HEK293T (cell line): ENCODE measurements at regions not wholly inside any gene's neighbourhood (a gene's known extent, or its start where the extent isn't known, plus 50 kb on each side); places are given as distances from the start of the nearest gene placed in this dataset.

Source experiments
- CTCF ChIA-PET: fragments of 350-600 bp; formaldehyde crosslinking; extraction: SDS; loops from one replicate; lab custom pipeline; 2021; ENCODE audit warnings: antibody characterized with exemption, inconsistent platforms; lab: Yijun Ruan, JAX
- POLR2A ChIA-PET: fragments of 350-600 bp; formaldehyde crosslinking; extraction: SDS; loops from one replicate; lab custom pipeline; 2020; ENCODE audit warnings: antibody characterized with exemption, inconsistent platforms; lab: Yijun Ruan, JAX
- DNase-seq: peaks from one replicate; pipeline ENCODE4 v3.0.0; 2012; ENCODE audit warnings: mixed read lengths; ENCODE audit errors: extremely low spot score
- ARNT ChIP-seq: fragments of 450-650 bp; IDR thresholded peaks from 2 replicates; pipeline ENCODE4 v1.6.1; 2017; ENCODE audit warnings: mild to moderate bottlenecking
- BHLHE40 ChIP-seq: fragments of 450-650 bp; IDR thresholded peaks from 2 replicates; pipeline ENCODE4 v1.6.1; 2016; ENCODE audit warnings: mild to moderate bottlenecking, moderate library complexity, borderline replicate concordance
- CTBP1 ChIP-seq: fragments of 450-650 bp; IDR thresholded peaks from 2 replicates; pipeline ENCODE4 v1.6.1; 2016; ENCODE audit warnings: borderline replicate concordance
- ELF4 ChIP-seq: fragments of 450-650 bp; IDR thresholded peaks from 2 replicates; pipeline ENCODE4 v1.6.1; 2017; ENCODE audit warnings: antibody characterized with exemption
- FOXA1 ChIP-seq: fragments of 450-650 bp; IDR thresholded peaks from 2 replicates; pipeline ENCODE4 v1.6.1; 2016; ENCODE audit warnings: mild to moderate bottlenecking
- FOXK2 ChIP-seq: fragments of 450-650 bp; IDR thresholded peaks from 2 replicates; pipeline ENCODE4 v1.6.1; 2016; ENCODE audit warnings: mild to moderate bottlenecking
- FOXM1 ChIP-seq: fragments of 450-650 bp; IDR thresholded peaks from 2 replicates; pipeline ENCODE4 v1.6.1; 2017; ENCODE audit warnings: mild to moderate bottlenecking, borderline replicate concordance
- HDGF ChIP-seq: fragments of 450-650 bp; IDR thresholded peaks from 2 replicates; pipeline ENCODE4 v1.6.1; 2017; ENCODE audit warnings: antibody characterized with exemption, borderline replicate concordance
- L3MBTL2 ChIP-seq: fragments of 450-650 bp; conservative IDR thresholded peaks from 2 replicates; pipeline ENCODE4 v1.6.1; 2016; ENCODE audit warnings: mild to moderate bottlenecking
- LEF1 ChIP-seq: fragments of 450-650 bp; IDR thresholded peaks from 2 replicates; pipeline ENCODE4 v1.6.1; 2017; ENCODE audit warnings: mild to moderate bottlenecking, borderline replicate concordance
- NFRKB ChIP-seq: fragments of 450-650 bp; IDR thresholded peaks from 2 replicates; pipeline ENCODE4 v1.6.1; 2016; ENCODE audit warnings: mild to moderate bottlenecking, moderate library complexity
- PKNOX1 ChIP-seq: fragments of 450-650 bp; IDR thresholded peaks from 2 replicates; pipeline ENCODE4 v1.6.1; 2016
- SP1 ChIP-seq: fragments of 450-650 bp; IDR thresholded peaks from 2 replicates; pipeline ENCODE4 v1.6.1; 2017
- SUZ12 ChIP-seq: fragments of 450-650 bp; IDR thresholded peaks from 2 replicates; pipeline ENCODE4 v1.6.1; 2016; ENCODE audit warnings: mild to moderate bottlenecking
- TARDBP ChIP-seq: fragments of 450-650 bp; IDR thresholded peaks from 2 replicates; pipeline ENCODE4 v1.6.1; 2016
- ZNF384 ChIP-seq: fragments of 450-650 bp; IDR thresholded peaks from 2 replicates; pipeline ENCODE4 v1.6.1; 2016

DNA sequence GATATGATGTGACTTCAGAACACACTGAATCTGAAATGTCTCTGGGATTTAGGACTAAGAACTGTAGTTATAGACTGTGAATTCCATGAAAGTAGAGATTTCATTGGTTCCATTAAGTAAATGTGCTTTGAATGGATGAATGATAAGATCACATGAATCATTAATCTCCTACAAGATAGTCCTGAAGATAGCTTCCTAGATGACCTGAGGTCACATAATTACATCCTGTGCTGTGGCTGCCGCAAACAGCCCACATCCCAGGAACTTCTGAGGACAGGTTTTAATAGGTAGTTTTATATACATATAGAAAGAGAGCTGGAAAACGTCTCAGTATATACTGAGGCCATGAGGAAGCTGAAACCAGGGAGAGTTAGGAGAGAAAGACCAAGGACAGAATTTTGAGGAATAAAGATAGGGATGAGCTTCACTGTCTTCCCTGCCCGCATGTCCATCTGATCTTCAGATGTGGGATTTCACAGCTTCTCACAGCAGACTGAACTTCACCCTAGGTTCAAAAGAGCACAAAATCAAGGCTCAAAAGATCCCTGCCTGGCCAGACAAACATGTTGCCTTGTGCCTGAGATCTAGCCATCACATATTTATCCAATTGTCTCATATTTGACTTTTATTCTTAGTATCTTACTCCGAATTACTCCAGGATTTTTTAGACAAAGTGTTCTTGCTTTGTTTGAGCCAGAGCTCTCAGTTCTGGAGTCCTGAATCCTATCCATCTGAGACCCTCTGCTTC lies 188.2 kb downstream of the IRS1 start:
- ChIA-PET CTCF (interaction anchor here (1.0 kb wide), 1 partner anchor 9 kb away, joined by 3 read pairs; no protein-coding TSS in a partner anchor), POLR2A (no interaction called here)
- TF ChIP-seq CTBP1 (no peak), L3MBTL2 (no peak), NFRKB (no peak), FOXM1 (no peak), TARDBP (no peak), LEF1 (no peak), PKNOX1 (no peak)
- DNase-seq = no peak

- ChIA-PET POLR2A (no interaction called here), CTCF (no interaction called here)
- TF ChIP-seq SUZ12 = no peak
- TF ChIP-seq NFRKB = no peak
- no peak for TF ChIP-seq L3MBTL2
- no peak for TF ChIP-seq FOXK2
- TF ChIP-seq SP1 = no peak
- DNase-seq = no peak
Measured at GRCh38 chr2:226609366-226609765, 190.3 kb downstream of the IRS1 start.

GRCh38 chr2:226608451-226608850 lies 191.2 kb downstream of the IRS1 start:
- TF ChIP-seq CTBP1 (no peak), SUZ12 (no peak), ZNF384 (no peak), SP1 (no peak), LEF1 (no peak), PKNOX1 (no peak), ARNT (no peak), TARDBP (no peak), FOXA1 (no peak), FOXM1 (no peak), NFRKB (no peak), FOXK2 (no peak), HDGF (no peak)
- POLR2A ChIA-PET = no interaction called here
- no peak for DNase-seq
- CTCF ChIA-PET = no interaction called here

DNA sequence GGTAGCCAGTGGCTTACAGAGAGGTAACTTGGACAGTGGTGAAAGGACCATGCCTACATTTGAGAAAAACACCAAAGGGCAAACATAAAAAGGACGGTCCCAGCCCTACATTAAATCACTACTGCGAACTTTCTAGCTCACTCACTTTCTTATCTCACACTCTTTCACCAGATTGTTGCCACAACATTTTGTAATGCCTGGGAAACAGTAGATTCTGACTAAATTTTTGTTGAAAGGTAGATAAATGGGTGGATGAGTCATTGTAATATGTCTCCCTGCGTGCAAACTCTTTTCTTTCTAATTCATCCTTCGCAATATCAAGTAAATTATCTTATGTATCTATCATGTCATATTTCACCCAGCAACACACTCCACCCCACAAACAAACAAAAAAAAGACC lies 192.2 kb downstream of the IRS1 start:
- no peak for TF ChIP-seq PKNOX1
- TF ChIP-seq LEF1 = no peak
- no peak for TF ChIP-seq SUZ12
- TF ChIP-seq SP1 = no peak
- TF ChIP-seq CTBP1 = no peak
- no peak for TF ChIP-seq HDGF
- TF ChIP-seq FOXK2 = no peak
- no peak for TF ChIP-seq ZNF384
- TF ChIP-seq FOXM1 = no peak
- TF ChIP-seq ARNT = no peak
- no peak for TF ChIP-seq BHLHE40
- no peak for TF ChIP-seq L3MBTL2
- no peak for TF ChIP-seq ELF4
- no peak for TF ChIP-seq TARDBP
- TF ChIP-seq FOXA1 = no peak
- no peak for TF ChIP-seq NFRKB
- POLR2A ChIA-PET = no interaction called here

DNA sequence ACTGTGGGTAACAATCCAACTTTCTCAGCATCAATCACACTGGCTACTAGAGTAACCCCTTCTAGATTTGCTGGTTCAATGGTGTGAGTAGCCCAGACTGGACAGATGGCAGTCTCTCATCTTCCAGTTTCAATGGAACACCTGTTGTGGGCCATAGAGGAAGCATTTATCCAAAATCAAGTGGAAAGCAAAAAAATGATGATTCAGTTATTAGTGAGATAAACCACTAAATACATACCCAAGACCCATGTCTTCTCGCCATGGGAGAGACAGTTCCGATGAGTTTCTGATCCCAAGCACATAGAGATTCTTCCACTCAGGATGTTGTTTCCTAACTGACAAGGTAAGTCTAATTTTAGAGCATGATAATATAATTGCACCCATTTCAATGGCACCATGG lies 194.0 kb downstream of the IRS1 start:
- TF ChIP-seq SP1 = no peak
- no peak for TF ChIP-seq ZNF384
- TF ChIP-seq BHLHE40 = no peak
- TF ChIP-seq TARDBP = no peak
- no peak for TF ChIP-seq CTBP1
- no peak for TF ChIP-seq L3MBTL2
- no peak for TF ChIP-seq FOXM1
- TF ChIP-seq ARNT = no peak
- TF ChIP-seq FOXK2 = no peak
- no peak for TF ChIP-seq SUZ12
- no peak for TF ChIP-seq PKNOX1
- no peak for TF ChIP-seq ELF4
- no peak for TF ChIP-seq FOXA1
- no peak for TF ChIP-seq LEF1
- no peak for TF ChIP-seq NFRKB
- TF ChIP-seq HDGF = no peak
- POLR2A ChIA-PET = no interaction called here
- no peak for DNase-seq
- CTCF ChIA-PET = no interaction called here

More for the DNA sequence above, 192.2 kb downstream of the IRS1 start:
- no peak for DNase-seq
- CTCF ChIA-PET = no interaction called here

DNA sequence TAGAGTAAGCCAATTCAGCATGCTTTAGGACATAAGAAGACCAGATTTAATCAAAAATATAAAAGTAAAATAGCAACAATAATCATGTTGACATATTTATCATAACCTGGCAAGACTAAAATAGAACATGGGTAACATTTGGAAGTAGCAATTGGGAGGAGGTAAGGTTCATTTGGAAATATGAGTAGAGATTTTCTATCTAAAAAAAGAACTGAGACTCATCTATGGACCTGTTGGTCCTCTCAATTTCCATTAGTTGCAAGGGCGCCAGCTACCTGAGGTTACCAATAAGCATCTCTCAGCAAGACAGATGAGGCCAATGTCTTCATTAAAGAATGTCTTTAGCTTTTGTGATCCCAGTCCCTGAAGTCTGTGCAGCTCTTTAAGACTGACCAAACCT lies 196.0 kb downstream of the IRS1 start:
- POLR2A ChIA-PET = no interaction called here
- DNase-seq = no peak
- CTCF ChIA-PET = no interaction called here
- TF ChIP-seq HDGF (no peak), PKNOX1 (no peak)
